HEK293 (cell line): ENCODE measurements at regions not wholly inside any gene's neighbourhood (a gene's known extent, or its start where the extent isn't known, plus 50 kb on each side); places are given as distances from the start of the nearest gene placed in this dataset.

Source experiments
- CTCF ChIA-PET: fragments of 350-600 bp; formaldehyde crosslinking; extraction: SDS; loops from one replicate; lab custom pipeline; 2021; ENCODE audit warnings: antibody characterized with exemption; lab: Yijun Ruan, JAX
- POLR2A ChIA-PET: fragments of 300-600 bp; formaldehyde crosslinking; extraction: SDS; loops from one replicate; lab custom pipeline; 2020; ENCODE audit warnings: antibody characterized with exemption, inconsistent platforms; lab: Yijun Ruan, JAX
- H3K27ac ChIP-seq: fragments of 200-500 bp; sonication (Bioruptor generic); 2 replicates; pipeline ENCODE4 v1.5.1; 2014; ENCODE audit warnings: low read depth, low read length, control low read depth, inconsistent platforms; ENCODE audit errors: extremely low read depth
- H3K36me3 ChIP-seq, 2 experiments: fragments of 200-500 bp in 1 of 2; sonication (Bioruptor generic) in 1 of 2; 1 replicate in 1 of 2; 2 replicates in 1 of 2; pipeline ENCODE4 v1.5.1; 2014 to 2017; ENCODE audit warnings: inconsistent platforms in 2 of 2, low read length in 2 of 2; ENCODE audit not compliant: control insufficient read depth in 2 of 2, insufficient read depth in 1 of 2
- H3K4me1 ChIP-seq: fragments of 200-500 bp; sonication (Bioruptor generic); 2 replicates; pipeline ENCODE4 v1.5.1; 2014; ENCODE audit warnings: mild to moderate bottlenecking, low read length, inconsistent platforms; ENCODE audit not compliant: control insufficient read depth, insufficient read depth
- H3K4me3 ChIP-seq: 2 replicates; pipeline ENCODE4 v1.5.1; 2011; ENCODE audit warnings: low read depth, mild to moderate bottlenecking, control low read depth, low read length, moderate library complexity
- H3K9me3 ChIP-seq: fragments of 200-500 bp; sonication (Bioruptor generic); 2 replicates; pipeline ENCODE4 v1.5.1; 2014; ENCODE audit warnings: low read depth, low read length, inconsistent platforms; ENCODE audit not compliant: control insufficient read depth, insufficient read depth
- CTCF ChIP-seq: fragments of 450-650 bp; formaldehyde crosslinking; IDR thresholded peaks from 2 replicates; pipeline ENCODE4 v1.5.1; 2016; ENCODE audit warnings: missing biosample characterization, missing genetic modification characterization
- RBAK ChIP-seq: fragments of 450-650 bp; formaldehyde crosslinking; IDR thresholded peaks from 2 replicates; pipeline ENCODE4 v1.5.1; 2016; ENCODE audit warnings: missing biosample characterization, missing genetic modification characterization
- ZBTB48 ChIP-seq: fragments of 450-650 bp; formaldehyde crosslinking; IDR thresholded peaks from 2 replicates; pipeline ENCODE4 v1.5.1; 2016; ENCODE audit warnings: missing biosample characterization, missing genetic modification characterization
- ZBTB6 ChIP-seq: fragments of 450-650 bp; formaldehyde crosslinking; IDR thresholded peaks from 2 replicates; pipeline ENCODE4 v1.5.1; 2017; ENCODE audit warnings: missing biosample characterization, missing genetic modification characterization
- ZNF133 ChIP-seq: fragments of 450-650 bp; formaldehyde crosslinking; IDR thresholded peaks from 2 replicates; pipeline ENCODE4 v1.5.1; 2016; ENCODE audit warnings: missing biosample characterization, missing genetic modification characterization
- ZNF155 ChIP-seq: fragments of 450-650 bp; formaldehyde crosslinking; IDR thresholded peaks from 2 replicates; pipeline ENCODE4 v1.5.1; 2016; ENCODE audit warnings: missing biosample characterization, missing genetic modification characterization
- ZNF266 ChIP-seq: fragments of 450-650 bp; formaldehyde crosslinking; IDR thresholded peaks from 2 replicates; pipeline ENCODE4 v1.5.1; 2016; ENCODE audit warnings: missing biosample characterization, missing genetic modification characterization, low read depth
- ZNF366 ChIP-seq: fragments of 450-650 bp; formaldehyde crosslinking; conservative IDR thresholded peaks from 2 replicates; pipeline ENCODE4 v1.5.1; 2016; ENCODE audit warnings: missing biosample characterization, missing genetic modification characterization
- ZNF488 ChIP-seq: fragments of 450-650 bp; formaldehyde crosslinking; IDR thresholded peaks from 2 replicates; pipeline ENCODE4 v1.5.1; 2016; ENCODE audit warnings: missing biosample characterization, missing genetic modification characterization
- ZNF555 ChIP-seq: fragments of 450-650 bp; formaldehyde crosslinking; conservative IDR thresholded peaks from 2 replicates; pipeline ENCODE4 v1.5.1; 2017; ENCODE audit warnings: missing biosample characterization, mild to moderate bottlenecking, missing genetic modification characterization, inconsistent platforms
- ZNF664 ChIP-seq: fragments of 450-650 bp; formaldehyde crosslinking; IDR thresholded peaks from 2 replicates; pipeline ENCODE4 v1.5.1; 2016; ENCODE audit warnings: missing biosample characterization, missing genetic modification characterization
- ZNF670 ChIP-seq: fragments of 450-650 bp; formaldehyde crosslinking; IDR thresholded peaks from 2 replicates; pipeline ENCODE4 v1.5.1; 2016; ENCODE audit warnings: missing biosample characterization, missing genetic modification characterization, low read depth
- ZNF707 ChIP-seq: fragments of 450-650 bp; formaldehyde crosslinking; IDR thresholded peaks from 2 replicates; pipeline ENCODE4 v1.5.1; 2016; ENCODE audit warnings: missing biosample characterization, missing genetic modification characterization
- ZNF776 ChIP-seq: fragments of 450-650 bp; formaldehyde crosslinking; IDR thresholded peaks from 2 replicates; pipeline ENCODE4 v1.5.0; 2017; ENCODE audit warnings: missing biosample characterization, missing genetic modification characterization, borderline replicate concordance
- ZNF777 ChIP-seq: fragments of 450-650 bp; formaldehyde crosslinking; IDR thresholded peaks from 2 replicates; pipeline ENCODE4 v1.5.1; 2017; ENCODE audit warnings: missing biosample characterization, missing genetic modification characterization, borderline replicate concordance
- ZSCAN4 ChIP-seq: fragments of 450-650 bp; formaldehyde crosslinking; IDR thresholded peaks from 2 replicates; pipeline ENCODE4 v1.5.1; 2017; ENCODE audit warnings: missing biosample characterization, missing genetic modification characterization
- ZXDB ChIP-seq: fragments of 450-650 bp; formaldehyde crosslinking; IDR thresholded peaks from 2 replicates; pipeline ENCODE4 v1.5.1; 2016; ENCODE audit warnings: missing biosample characterization, missing genetic modification characterization

- H3K36me3 ChIP-seq, result no peaks in the 10 kb centered on the region
- H3K9me3 ChIP-seq, result no peaks in the 10 kb centered on the region
- TF ChIP-seq RBAK (tag by site-specific recombination) (no peak), ZNF664 (tag by site-specific recombination) (no peak), ZXDB (tag by site-specific recombination) (no peak), CTCF (tag by site-specific recombination) (no peak), ZNF488 (tag by site-specific recombination) (no peak)
- no peak overlapping the region for H3K4me3 ChIP-seq
- CTCF ChIA-PET, result interaction anchor here (0.6 to 0.7 kb wide), 2 partner anchors 9 to 16 kb away, joined by 3 to 4 read pairs; no protein-coding TSS in a partner anchor
- no peak overlapping the region for H3K27ac ChIP-seq
- POLR2A ChIA-PET, result no interaction called here
- no peaks in the 10 kb centered on the region for H3K4me1 ChIP-seq
These were observed 98.9 kb downstream of the PRLHR start for GRCh38 chr10:118496525-118496924.

- ChIA-PET CTCF (interaction anchor here (0.5 to 2.3 kb wide), 3 partner anchors 9 to 1392 kb away, joined by 3 to 4 read pairs (median 4); no protein-coding TSS in a partner anchor), POLR2A (no interaction called here)
- Histone ChIP-seq H3K27ac (no peak overlapping the region), H3K9me3 (no peaks in the 10 kb centered on the region), H3K36me3 (no peaks in the 10 kb centered on the region), H3K4me1 (no peaks in the 10 kb centered on the region), H3K4me3 (no peak overlapping the region)
- TF ChIP-seq ZNF366 (tag by site-specific recombination), result no peak
- no peak for TF ChIP-seq ZBTB6
These were observed 99.9 kb downstream of the PRLHR start for GRCh38 chr10:118495499-118495898.

- no peak for TF ChIP-seq ZBTB48
- Histone ChIP-seq H3K4me3 (no peak overlapping the region), H3K27ac (no peak overlapping the region), H3K4me1 (no peaks in the 10 kb centered on the region), H3K9me3 (no peaks in the 10 kb centered on the region), H3K36me3 (no peaks in the 10 kb centered on the region)
- POLR2A ChIA-PET, result no interaction called here
- CTCF ChIA-PET, result no interaction called here
These were observed 104.4 kb downstream of the PRLHR start for GRCh38 chr10:118491055-118491454.

GRCh38 chr10:118488710-118489497 is 106.5 kb downstream of the PRLHR start:
- no peak overlapping the region for H3K27ac ChIP-seq
- POLR2A ChIA-PET, result no interaction called here

GRCh38 chr10:118485641-118486040 is 109.8 kb downstream of the PRLHR start:
- Histone ChIP-seq H3K9me3 (no peaks in the 10 kb centered on the region), H3K4me3 (no peak overlapping the region), H3K4me1 (no peaks in the 10 kb centered on the region), H3K27ac (no peak overlapping the region), H3K36me3 (no peaks in the 10 kb centered on the region)
- ChIA-PET CTCF (interaction anchor here (0.7 to 1.8 kb wide), 3 partner anchors 16 to 1042 kb away, joined by 3 to 5 read pairs (median 3); no protein-coding TSS in a partner anchor), POLR2A (no interaction called here)
- TF ChIP-seq ZSCAN4 (tag by site-specific recombination) (peak; percentile 96), ZNF670 (tag by site-specific recombination) (peak; percentile 51; the same call in 1 of the 2 replicates), ZNF266 (0 out of 2 replicates have a peak, but pooled peaks have one; percentile 3), ZNF133 (tag by site-specific recombination) (peak; percentile 22; the same call in 1 of the 2 replicates), ZNF777 (tag by site-specific recombination) (0 out of 2 replicates have a peak, but pooled peaks have one; percentile 41), ZNF776 (0 out of 2 replicates have a peak, but pooled peaks have one; percentile 62), ZNF155 (tag by site-specific recombination) (0 out of 2 replicates have a peak, but pooled peaks have one; percentile 22)

More at GRCh38 chr10:118488710-118489497, 106.5 kb downstream of the PRLHR start:
- Histone ChIP-seq H3K9me3 (no peaks in the 10 kb centered on the region), H3K36me3 (no peaks in the 10 kb centered on the region), H3K4me1 (no peaks in the 10 kb centered on the region), H3K4me3 (no peak overlapping the region)
- no peak for TF ChIP-seq ZNF555 (tag by site-specific recombination)
- peak; percentile 85 for TF ChIP-seq ZNF707
- CTCF ChIA-PET, result no interaction called here
